Astrocyte (in vitro differentiated cells and primary cell): ENCODE measurements at regions not wholly inside any gene's neighbourhood (a gene's known extent, or its start where the extent isn't known, plus 50 kb on each side); places are given as distances from the start of the nearest gene placed in this dataset.

Experiments
- DNase-seq: peaks from one replicate; pipeline ENCODE4 v3.0.0-alpha.2; 2010; ENCODE audit warnings: low read depth
- FAIRE-seq: peaks from 2 replicates; lab custom pipeline; 2011; peaks lifted over from hg19 to GRCh38; lab: Jason Lieb, UNC
- H2AFZ ChIP-seq: 2 replicates; pipeline ENCODE4 v1.6.0; 2012; ENCODE audit warnings: low read depth, low read length, inconsistent platforms
- H3K27ac ChIP-seq: 2 replicates; pipeline ENCODE4 v1.5.1; 2011; ENCODE audit warnings: low read depth, low read length, inconsistent platforms
- H3K27me3 ChIP-seq: 2 replicates; pipeline ENCODE4 v1.6.0; 2011; ENCODE audit warnings: low read length, inconsistent platforms; ENCODE audit not compliant: insufficient read depth
- H3K36me3 ChIP-seq: 2 replicates; pipeline ENCODE4 v1.5.1; 2011; ENCODE audit warnings: low read length, inconsistent platforms; ENCODE audit not compliant: insufficient read depth
- H3K4me1 ChIP-seq: 2 replicates; pipeline ENCODE4 v1.5.1; 2011; ENCODE audit warnings: low read length, inconsistent platforms; ENCODE audit not compliant: insufficient read depth
- H3K4me2 ChIP-seq: 2 replicates; pipeline ENCODE4 v1.6.0; 2012; ENCODE audit warnings: low read length, inconsistent platforms
- H3K4me3 ChIP-seq: 2 replicates; pipeline ENCODE4 v1.5.1; 2011; ENCODE audit warnings: low read depth, mild to moderate bottlenecking, low read length, inconsistent platforms; ENCODE audit not compliant: insufficient read depth
- H3K79me2 ChIP-seq: 2 replicates; pipeline ENCODE4 v1.6.0; 2012; ENCODE audit warnings: mild to moderate bottlenecking, low read length, inconsistent platforms; ENCODE audit not compliant: insufficient read depth
- H3K9ac ChIP-seq: 2 replicates; pipeline ENCODE4 v1.6.0; 2012; ENCODE audit warnings: mild to moderate bottlenecking, low read length, inconsistent platforms
- H3K9me3 ChIP-seq: 2 replicates; pipeline ENCODE4 v1.5.1; 2012; ENCODE audit warnings: low read depth, mild to moderate bottlenecking, low read length, inconsistent platforms; ENCODE audit not compliant: insufficient read depth
- H4K20me1 ChIP-seq: 2 replicates; pipeline ENCODE4 v1.6.0; 2012; ENCODE audit warnings: low read length, inconsistent platforms; ENCODE audit not compliant: insufficient read depth
- H3K27ac Mint-ChIP-seq: one replicate; pipeline ENCODE4 v1.8.0; 2021; ENCODE audit warnings: mild to moderate bottlenecking, mixed read lengths; ENCODE audit not compliant: unreplicated experiment
- H3K27me3 Mint-ChIP-seq: one replicate; pipeline ENCODE4 v1.8.0; 2021; ENCODE audit warnings: low read depth, mixed read lengths; ENCODE audit not compliant: unreplicated experiment
- H3K36me3 Mint-ChIP-seq: one replicate; pipeline ENCODE4 v1.8.0; 2021; ENCODE audit warnings: low read depth, mixed read lengths; ENCODE audit not compliant: unreplicated experiment
- H3K4me1 Mint-ChIP-seq: one replicate; pipeline ENCODE4 v1.8.0; 2021; ENCODE audit warnings: low read depth, mixed read lengths; ENCODE audit not compliant: unreplicated experiment
- H3K4me3 Mint-ChIP-seq: one replicate; pipeline ENCODE4 v1.8.0; 2021; ENCODE audit warnings: mild to moderate bottlenecking, moderate library complexity, mixed read lengths; ENCODE audit not compliant: unreplicated experiment
- H3K9me3 Mint-ChIP-seq: one replicate; pipeline ENCODE4 v1.8.0; 2021; ENCODE audit warnings: mild to moderate bottlenecking, mixed read lengths; ENCODE audit not compliant: unreplicated experiment
- EZH2 ChIP-seq: IDR thresholded peaks from 2 replicates; pipeline ENCODE4 v1.6.1; 2012; ENCODE audit warnings: mild to moderate bottlenecking, low read length, inconsistent platforms; ENCODE audit not compliant: insufficient read depth
- TF ChIP-seq, protein P1 (sequence below): IDR thresholded peaks from 2 replicates; pipeline ENCODE4 v1.5.1; 2011; ENCODE audit warnings: low read depth, mild to moderate bottlenecking, inconsistent platforms, low read length, moderate library complexity; ENCODE audit not compliant: insufficient read depth

- H3K4me1 ChIP-seq, result no peaks in the 10 kb centered on the region
- no peaks in the 10 kb centered on the region for H3K79me2 ChIP-seq
- H3K27ac ChIP-seq, result no peak overlapping the region
- Mint-ChIP-seq H3K27me3 (no peaks in the 10 kb centered on the region), H3K36me3 (no peaks in the 10 kb centered on the region), H3K9me3 (no peaks in the 10 kb centered on the region), H3K4me3 (no peak overlapping the region), H3K4me1 (no peaks in the 10 kb centered on the region), H3K27ac (no peak overlapping the region)
- TF ChIP-seq EZH2, result no peak
- TF ChIP-seq, protein P1, sequence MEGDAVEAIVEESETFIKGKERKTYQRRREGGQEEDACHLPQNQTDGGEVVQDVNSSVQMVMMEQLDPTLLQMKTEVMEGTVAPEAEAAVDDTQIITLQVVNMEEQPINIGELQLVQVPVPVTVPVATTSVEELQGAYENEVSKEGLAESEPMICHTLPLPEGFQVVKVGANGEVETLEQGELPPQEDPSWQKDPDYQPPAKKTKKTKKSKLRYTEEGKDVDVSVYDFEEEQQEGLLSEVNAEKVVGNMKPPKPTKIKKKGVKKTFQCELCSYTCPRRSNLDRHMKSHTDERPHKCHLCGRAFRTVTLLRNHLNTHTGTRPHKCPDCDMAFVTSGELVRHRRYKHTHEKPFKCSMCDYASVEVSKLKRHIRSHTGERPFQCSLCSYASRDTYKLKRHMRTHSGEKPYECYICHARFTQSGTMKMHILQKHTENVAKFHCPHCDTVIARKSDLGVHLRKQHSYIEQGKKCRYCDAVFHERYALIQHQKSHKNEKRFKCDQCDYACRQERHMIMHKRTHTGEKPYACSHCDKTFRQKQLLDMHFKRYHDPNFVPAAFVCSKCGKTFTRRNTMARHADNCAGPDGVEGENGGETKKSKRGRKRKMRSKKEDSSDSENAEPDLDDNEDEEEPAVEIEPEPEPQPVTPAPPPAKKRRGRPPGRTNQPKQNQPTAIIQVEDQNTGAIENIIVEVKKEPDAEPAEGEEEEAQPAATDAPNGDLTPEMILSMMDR, result no peak
- FAIRE-seq (no peak), DNase-seq (no peak)
- H3K9ac ChIP-seq, result no peak overlapping the region
- H2AFZ ChIP-seq, result no peak overlapping the region
- no peaks in the 10 kb centered on the region for H3K36me3 ChIP-seq
- no peak overlapping the region for H3K4me2 ChIP-seq
- no peaks in the 10 kb centered on the region for H3K9me3 ChIP-seq
- H3K4me3 ChIP-seq, result no peak overlapping the region
- no peaks in the 10 kb centered on the region for H3K27me3 ChIP-seq
- no peaks in the 10 kb centered on the region for H4K20me1 ChIP-seq
These were observed 176.3 kb downstream of the ZMAT3 start for GRCh38 chr3:178895178-178895789.
